HG03432 (cell line): ENCODE measurements at regions not wholly inside any gene's neighbourhood (a gene's known extent, or its start where the extent isn't known, plus 50 kb on each side); places are given as distances from the start of the nearest gene placed in this dataset.
"Not testable (repeated sequence)": the region's sequence is repeated elsewhere in the genome, so short reads cannot be mapped to it uniquely, and the experiment has no call there.

ENCODE experiments used
- ATAC-seq: cut with Tn5 transposase; IDR thresholded peaks from one replicate; pipeline ENCODE4 v1.9.1; 2021; ENCODE audit warnings: mild to moderate bottlenecking, moderate library complexity; ENCODE audit not compliant: unreplicated experiment

DNA sequence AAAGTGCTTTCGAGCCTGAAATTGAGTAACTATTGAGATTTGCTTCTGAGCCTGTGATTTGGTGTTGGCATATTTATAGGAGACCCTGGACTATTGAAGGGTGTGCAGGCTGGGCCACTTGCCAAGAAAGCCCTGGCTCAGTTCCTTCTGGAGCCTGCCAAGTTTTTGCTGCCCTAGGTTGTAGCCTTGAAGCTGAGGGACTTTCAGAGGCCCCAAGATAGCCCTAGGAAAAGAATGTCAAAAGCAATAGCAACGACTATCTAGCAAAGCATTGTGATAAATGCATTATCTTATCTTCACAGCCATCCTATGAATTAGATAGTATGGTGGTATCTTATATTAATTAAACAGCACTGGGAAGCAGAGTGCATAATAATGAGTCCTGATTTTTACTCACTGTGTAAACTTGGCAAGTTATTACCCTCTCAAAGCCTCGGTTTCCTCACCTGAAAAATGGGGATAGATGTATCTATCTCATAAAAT lies 473.7 kb upstream of the PODXL start:
- ATAC-seq: no peak

DNA sequence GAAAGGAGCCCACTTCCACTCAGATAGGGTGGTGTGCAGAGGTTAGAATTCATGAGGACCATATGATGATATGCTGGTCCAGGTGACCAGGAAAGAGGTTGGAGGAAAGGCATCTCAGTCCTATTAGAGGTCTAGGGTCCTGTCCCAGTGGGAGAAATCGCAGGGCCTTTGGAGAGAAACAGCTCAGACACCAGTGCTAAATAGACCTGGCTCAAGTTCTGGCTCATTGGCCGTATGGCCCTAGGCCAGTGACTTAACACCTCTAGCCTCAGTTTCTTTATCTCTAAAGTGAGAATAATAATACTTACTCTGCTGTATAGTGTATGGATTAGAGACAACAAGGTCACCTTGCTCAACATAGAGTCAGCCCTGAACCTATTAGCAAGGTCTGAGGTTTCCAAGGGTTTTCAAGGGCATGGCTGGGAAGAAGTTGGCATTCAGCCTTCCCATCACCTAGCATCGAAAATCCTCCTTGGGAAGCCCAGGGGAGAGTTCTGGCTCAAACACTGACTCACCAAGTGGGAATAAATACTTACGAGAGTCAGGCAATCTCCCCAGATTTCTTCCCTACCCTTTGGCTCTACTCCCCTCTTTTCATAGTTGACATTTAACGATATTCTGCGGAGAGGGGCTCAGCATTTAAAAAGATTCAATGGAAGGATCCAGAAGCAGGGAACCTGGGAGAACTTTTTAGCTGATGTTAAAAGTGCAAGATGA lies 473.1 kb upstream of the PODXL start:
- ATAC-seq: no peak

GRCh38 chr7:132028144-132028920 lies 471.9 kb upstream of the PODXL start:
- no peak for ATAC-seq

- ATAC-seq: no peak
Measured at GRCh38 chr7:132024290-132024689, 467.9 kb upstream of the PODXL start.

DNA sequence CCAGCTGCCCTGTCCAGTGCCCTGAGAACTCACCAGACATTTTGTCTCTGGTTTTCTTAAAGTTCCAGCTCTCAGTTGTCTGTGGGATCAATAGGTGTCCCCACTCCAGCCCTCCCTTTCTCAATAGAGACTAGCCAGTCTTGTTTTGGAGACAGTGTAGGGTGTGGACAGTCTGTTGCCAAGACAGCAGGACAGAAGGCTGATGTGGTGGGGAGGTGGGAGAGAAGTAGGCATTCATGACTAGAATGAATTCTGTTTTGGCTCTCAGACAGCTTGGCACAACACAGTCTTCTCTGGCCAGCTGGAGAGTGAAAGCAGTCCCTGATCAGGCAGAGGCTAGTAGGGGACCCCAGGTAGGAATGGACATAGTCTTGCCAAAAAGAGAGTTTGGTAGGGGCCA lies 467.0 kb upstream of the PODXL start:
- ATAC-seq: no peak

DNA sequence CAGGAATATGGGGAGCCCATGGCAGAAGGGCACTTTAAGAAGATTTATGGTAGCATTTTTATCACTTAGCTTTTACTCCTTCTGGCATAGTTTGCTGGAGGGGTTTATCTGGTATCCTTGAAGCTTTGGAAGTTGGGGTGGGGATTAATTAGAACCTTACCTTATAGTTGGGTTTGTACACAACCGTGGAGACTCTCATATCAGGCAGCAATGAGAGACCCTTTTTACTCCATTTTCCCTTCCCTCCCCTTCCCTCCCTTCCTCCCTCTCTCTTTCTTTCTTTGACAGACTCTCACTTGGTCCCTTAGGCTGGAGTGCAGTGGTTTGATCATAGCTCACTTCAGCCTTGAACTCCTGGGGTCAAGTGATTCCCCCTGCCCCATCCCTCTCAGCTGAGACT lies 465.8 kb upstream of the PODXL start:
- ATAC-seq: no peak

GRCh38 chr7:132019703-132020102 lies 463.3 kb upstream of the PODXL start:
- ATAC-seq: no peak

DNA sequence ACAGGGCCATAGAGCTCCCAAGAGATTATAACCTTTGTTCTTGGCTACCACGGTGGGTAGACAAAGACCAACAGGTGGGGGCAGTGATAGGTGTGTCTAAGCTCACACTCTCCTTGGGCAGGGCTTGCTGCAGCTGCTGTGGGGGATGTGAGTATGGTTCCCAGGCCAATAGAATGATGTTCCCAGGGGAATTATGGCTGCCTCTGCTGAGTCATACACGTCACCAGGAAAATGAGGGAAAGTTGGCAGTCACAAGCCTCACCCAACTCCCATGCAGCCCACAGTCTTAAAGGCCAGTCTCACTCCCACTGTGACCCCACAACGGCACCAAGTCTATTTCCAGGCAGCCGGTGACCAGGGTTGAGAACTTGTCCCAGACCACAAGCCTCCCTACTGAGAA lies 453.4 kb upstream of the PODXL start:
- no peak for ATAC-seq

DNA sequence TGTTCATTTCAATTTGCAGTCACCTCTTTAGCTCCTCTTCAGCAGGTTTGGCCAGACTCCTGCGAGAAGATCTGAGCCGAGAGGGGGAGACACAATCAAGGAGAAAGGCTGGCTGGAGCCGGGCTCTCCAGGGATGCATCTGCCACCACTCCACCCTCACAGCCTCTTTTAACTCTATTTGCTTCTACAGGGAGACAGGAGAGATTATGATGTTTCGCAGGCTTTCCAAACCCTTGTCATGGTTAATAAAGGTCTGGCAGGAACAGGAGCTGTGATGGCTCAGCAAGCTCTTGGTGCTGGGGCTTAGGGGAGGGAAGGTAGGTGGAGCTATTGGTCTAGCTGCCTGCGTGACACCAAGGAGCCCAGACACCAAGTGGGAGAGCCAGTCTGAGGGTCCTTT lies 448.1 kb upstream of the PODXL start:
- no peak for ATAC-seq

DNA sequence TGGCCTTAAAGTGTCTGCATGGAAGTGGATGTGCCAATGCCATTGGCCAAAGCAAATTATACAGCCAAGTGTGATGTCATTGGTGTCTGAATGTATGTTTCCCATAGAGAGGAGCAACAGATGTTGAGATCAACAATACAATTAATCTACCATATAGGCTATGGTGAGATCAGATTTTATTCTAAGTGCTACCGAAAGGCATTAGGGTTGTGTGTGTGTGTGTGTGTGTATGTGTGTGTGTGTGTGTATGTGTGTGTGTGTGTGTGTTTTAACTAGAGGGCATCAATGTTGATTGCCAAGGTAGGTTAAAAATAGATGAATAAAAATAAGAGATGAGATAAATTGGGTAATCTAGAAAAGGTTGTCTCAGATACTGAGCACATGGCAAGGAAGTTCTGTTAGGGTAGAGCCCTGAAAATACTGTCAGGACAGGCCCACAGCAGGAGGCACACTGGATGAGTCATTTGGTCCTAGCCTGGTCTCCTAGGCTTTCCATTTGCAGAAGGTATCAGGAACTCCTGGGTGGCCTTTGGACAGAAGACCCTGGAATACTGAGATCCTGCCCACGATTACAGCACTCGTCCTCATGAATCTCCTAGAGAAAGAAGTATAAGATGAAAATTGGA lies 446.0 kb upstream of the PODXL start:
- no peak for ATAC-seq

GRCh38 chr7:132001146-132001545 lies 444.7 kb upstream of the PODXL start:
- no peak for ATAC-seq

GRCh38 chr7:131999193-131999592 lies 442.8 kb upstream of the PODXL start:
- no peak for ATAC-seq

GRCh38 chr7:131995324-131995723 lies 438.9 kb upstream of the PODXL start:
- no peak for ATAC-seq

DNA sequence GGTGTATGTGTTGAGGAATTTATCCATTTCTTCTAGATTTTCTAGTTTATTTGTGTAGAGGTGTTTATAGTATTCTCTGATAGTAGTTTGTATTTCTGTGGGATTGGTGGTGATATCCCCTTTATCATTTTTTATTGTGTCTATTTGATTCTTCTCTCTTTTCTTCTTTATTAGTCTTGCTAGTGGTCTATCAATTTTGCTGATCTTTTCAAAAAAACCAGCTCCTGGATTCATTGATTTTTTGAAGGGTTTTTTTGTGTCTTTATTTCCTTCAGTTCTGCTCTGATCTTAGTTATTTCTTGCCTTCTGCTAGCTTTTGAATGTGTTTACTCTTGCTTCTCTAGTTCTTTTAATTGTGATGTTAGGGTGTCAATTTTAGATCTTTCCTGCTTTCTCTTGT lies 424.6 kb upstream of the PODXL start:
- ATAC-seq: not testable (repeated sequence)

DNA sequence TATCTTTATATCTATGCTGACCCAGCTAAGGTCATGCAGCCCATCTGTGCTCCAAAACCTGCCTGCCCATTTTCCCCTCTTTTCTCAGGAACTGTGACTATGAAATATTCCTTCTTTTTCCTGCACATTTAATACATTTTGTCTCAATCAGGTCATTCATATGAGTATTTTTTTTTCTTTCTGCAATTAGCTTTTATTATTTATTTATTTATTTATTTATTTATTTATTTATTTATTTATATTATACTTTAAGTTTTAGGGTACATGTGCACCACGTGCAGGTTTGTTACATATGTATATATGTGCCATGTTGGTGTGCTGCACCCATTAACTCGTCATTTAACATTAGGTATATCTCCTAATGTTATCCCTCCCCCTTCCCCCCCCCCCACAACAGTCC lies 421.7 kb upstream of the PODXL start:
- not testable (repeated sequence) for ATAC-seq

GRCh38 chr7:131976411-131976810 lies 420.0 kb upstream of the PODXL start:
- no peak for ATAC-seq

DNA sequence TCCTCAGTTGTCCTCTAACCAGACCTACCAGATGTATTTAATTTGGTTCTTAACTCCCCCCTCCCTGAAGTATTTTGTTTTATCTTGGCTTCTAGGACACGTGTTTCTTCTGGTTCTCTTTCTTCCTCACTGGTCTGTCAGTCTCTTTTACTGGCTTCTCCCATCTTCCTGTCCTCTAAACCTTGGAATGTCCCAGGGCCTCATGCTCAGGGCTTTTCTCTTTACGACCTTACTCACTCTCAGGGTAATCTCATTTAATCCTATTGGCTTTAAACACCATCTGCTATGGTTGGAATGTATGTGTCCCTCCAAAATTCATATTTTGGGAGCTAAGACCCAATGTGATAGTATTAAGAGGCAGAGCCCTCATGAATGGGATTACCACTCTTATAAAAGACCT lies 418.2 kb upstream of the PODXL start:
- ATAC-seq: no peak

DNA sequence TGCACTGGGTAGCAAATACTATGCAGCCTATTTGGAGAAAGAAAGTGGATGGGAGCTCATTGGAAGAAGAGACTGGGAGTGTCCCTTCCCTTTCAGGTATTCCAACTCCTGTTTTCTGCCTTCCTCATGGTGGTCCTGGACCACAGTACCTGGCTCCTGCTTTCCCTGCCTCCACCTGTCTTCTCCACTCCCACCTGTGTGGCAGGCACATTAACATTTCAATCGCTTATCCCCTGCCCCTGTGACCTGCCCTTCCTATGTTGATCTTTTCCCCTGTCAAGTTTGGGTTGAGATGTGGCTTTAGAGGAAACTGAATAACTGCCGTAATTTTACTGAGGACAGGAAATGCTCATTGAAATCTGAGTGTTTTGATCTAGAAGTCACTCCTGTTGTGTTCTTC lies 415.8 kb upstream of the PODXL start:
- ATAC-seq: no peak

- ATAC-seq: no peak
Measured at GRCh38 chr7:131970602-131971001, 414.2 kb upstream of the PODXL start.

DNA sequence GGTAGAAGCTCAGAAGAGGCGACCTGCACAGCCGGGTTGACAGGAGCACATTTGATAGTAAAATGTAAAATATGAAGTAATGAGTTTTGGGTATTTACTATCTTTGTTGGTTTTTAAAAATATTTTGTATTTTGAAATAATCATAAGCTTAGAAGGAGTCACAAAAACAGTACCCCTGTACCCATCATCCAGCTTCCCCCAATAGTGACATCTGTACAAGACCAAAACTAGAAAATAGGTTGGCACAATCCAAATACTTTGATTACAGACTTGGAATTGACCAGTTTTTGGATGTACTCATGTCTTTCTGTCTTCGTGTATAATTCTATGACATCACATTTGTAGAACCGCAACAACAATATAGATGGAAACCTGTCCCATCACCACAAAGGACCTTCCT lies 413.1 kb upstream of the PODXL start:
- ATAC-seq: no peak

- ATAC-seq: no peak
Measured at GRCh38 chr7:131967216-131967730, 410.8 kb upstream of the PODXL start.

- no peak for ATAC-seq
Measured at GRCh38 chr7:131964203-131964602, 407.8 kb upstream of the PODXL start.
